ENCODE measurements at regions not wholly inside any gene's neighbourhood (a gene's known extent, or its start where the extent isn't known, plus 50 kb on each side); places are given as distances from the start of the nearest gene placed in this dataset.

- TF ChIP-seq CTCF (IDR thresholded peaks at IDR 0.05) (no peak), POLR2A (IDR thresholded peaks at IDR 0.05) (no peak)
Measured at GRCh38 chr15:39251413-39252133, 329.3 kb upstream of the THBS1 start.

All from transverse colon (tissue), 3 donors.